ENCODE measurements at regions not wholly inside any gene's neighbourhood (a gene's known extent, or its start where the extent isn't known, plus 50 kb on each side); places are given as distances from the start of the nearest gene placed in this dataset.

GRCh38 chr14:31926123-31926522 is 151.0 kb upstream of the ARHGAP5 start:
- H2BK12ac ChIP-seq (ENCODE audit: low read depth, low read length) = no peak overlapping the region
- ChIA-PET POLR2A (ENCODE audit: partially characterized antibody) (no interaction called here), CTCF (ENCODE audit: partially characterized antibody) (interaction anchor here (0.7 to 6.6 kb wide), 39 partner anchors 9 to 578 kb away, joined by 3 to 38 read pairs (median 4); no protein-coding TSS in a partner anchor)
- DNase-seq (ENCODE audit: low read depth in 1 of 2, low spot score in 2 of 2) (no peak), FAIRE-seq (peak; percentile 83)
- H3K79me1 ChIP-seq (ENCODE audit: low read depth, low read length) = no peaks in the 10 kb centered on the region; the same call in 1 of the 2 replicates
- no peaks in the 10 kb centered on the region for H3K36me3 ChIP-seq (ENCODE audit: control insufficient read depth in 2 of 4, insufficient read depth in 4 of 4, low read length in 3 of 4)
- no peak overlapping the region for H3K9ac ChIP-seq (replicated peaks in 1 of 4; ENCODE audit: extremely low read depth in 1 of 4, low read depth in 3 of 4, low read length in 3 of 4)
- no peak overlapping the region for H3K27ac ChIP-seq (ENCODE audit: low read depth, low read length)
- H4K91ac ChIP-seq (replicated peaks; ENCODE audit: insufficient read length, low read length) = no peak overlapping the region
- no peak overlapping the region for H3K4me3 ChIP-seq (ENCODE audit: extremely low read depth in 1 of 4, insufficient read depth in 2 of 4, low read depth in 3 of 4, low read length in 4 of 4)
- no peak overlapping the region for H3K56ac ChIP-seq (replicated peaks; ENCODE audit: insufficient read length, low read depth, low read length)
- no peaks in the 10 kb centered on the region for H3K79me2 ChIP-seq (ENCODE audit: control insufficient read depth in 1 of 2, insufficient read depth in 2 of 2, low read length in 2 of 2)
- H3K4me1 ChIP-seq (replicated peaks in 1 of 4; ENCODE audit: control insufficient read depth in 3 of 4, insufficient read depth in 4 of 4, low read length in 3 of 4) = no peaks in the 10 kb centered on the region
- H2AK5ac ChIP-seq (ENCODE audit: low read depth, low read length) = no peak overlapping the region
- no peak overlapping the region for H3K14ac ChIP-seq (ENCODE audit: insufficient read length)
- no peak overlapping the region for H4K8ac ChIP-seq (ENCODE audit: extremely low read depth, insufficient read depth, low read length)
- H3K27me3 ChIP-seq (replicated peaks in 1 of 4; ENCODE audit: control insufficient read depth in 3 of 4, extremely low read depth in 1 of 4, insufficient read depth in 3 of 4, low read length in 3 of 4) = no peaks in the 10 kb centered on the region
- H4K20me1 ChIP-seq (replicated peaks in 1 of 2; ENCODE audit: control insufficient read depth in 1 of 2, insufficient read depth in 2 of 2, low read length in 2 of 2) = no peaks in the 10 kb centered on the region
- no peak overlapping the region for H2BK15ac ChIP-seq (ENCODE audit: low read length)
- no peak overlapping the region for H2BK5ac ChIP-seq (ENCODE audit: low read depth, low read length)
- no peak overlapping the region for H3K23ac ChIP-seq (ENCODE audit: insufficient read length)
- H2AFZ ChIP-seq (ENCODE audit: low read length) = no peak overlapping the region
- H3K18ac ChIP-seq (ENCODE audit: extremely low read depth, low read length) = no peak overlapping the region
- no peak overlapping the region for H2BK20ac ChIP-seq (ENCODE audit: low read length)
- no peaks in the 10 kb centered on the region for H3K23me2 ChIP-seq (ENCODE audit: low read depth, low read length)
- TF ChIP-seq KDM4A (IDR thresholded peaks at IDR 0.05; ENCODE audit: low read depth, low read length, severe bottlenecking) (no peak), RAD21 (IDR thresholded peaks at IDR 0.05 in 1 of 2, conservative IDR thresholded peaks at IDR 0.05 in 1 of 2; ENCODE audit: low read depth in 2 of 2, low read length in 2 of 2) (peak; percentile 66 to 74)
- TF ChIP-seq, protein P1, sequence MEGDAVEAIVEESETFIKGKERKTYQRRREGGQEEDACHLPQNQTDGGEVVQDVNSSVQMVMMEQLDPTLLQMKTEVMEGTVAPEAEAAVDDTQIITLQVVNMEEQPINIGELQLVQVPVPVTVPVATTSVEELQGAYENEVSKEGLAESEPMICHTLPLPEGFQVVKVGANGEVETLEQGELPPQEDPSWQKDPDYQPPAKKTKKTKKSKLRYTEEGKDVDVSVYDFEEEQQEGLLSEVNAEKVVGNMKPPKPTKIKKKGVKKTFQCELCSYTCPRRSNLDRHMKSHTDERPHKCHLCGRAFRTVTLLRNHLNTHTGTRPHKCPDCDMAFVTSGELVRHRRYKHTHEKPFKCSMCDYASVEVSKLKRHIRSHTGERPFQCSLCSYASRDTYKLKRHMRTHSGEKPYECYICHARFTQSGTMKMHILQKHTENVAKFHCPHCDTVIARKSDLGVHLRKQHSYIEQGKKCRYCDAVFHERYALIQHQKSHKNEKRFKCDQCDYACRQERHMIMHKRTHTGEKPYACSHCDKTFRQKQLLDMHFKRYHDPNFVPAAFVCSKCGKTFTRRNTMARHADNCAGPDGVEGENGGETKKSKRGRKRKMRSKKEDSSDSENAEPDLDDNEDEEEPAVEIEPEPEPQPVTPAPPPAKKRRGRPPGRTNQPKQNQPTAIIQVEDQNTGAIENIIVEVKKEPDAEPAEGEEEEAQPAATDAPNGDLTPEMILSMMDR (IDR thresholded peaks at IDR 0.05; ENCODE audit: control extremely low read depth in 1 of 3, insufficient read depth in 1 of 3, low read depth in 1 of 3, low read length in 3 of 3) = peak in 2 of 3 experiments; percentile 67 to 69; a peak in 3 of 4 replicates
- H2BK120ac ChIP-seq (replicated peaks; ENCODE audit: low read depth, low read length) = no peak overlapping the region
- no peak overlapping the region for H3K4me2 ChIP-seq (ENCODE audit: insufficient read depth in 1 of 2, low read depth in 2 of 2, low read length in 2 of 2)
- H3K9me3 ChIP-seq (ENCODE audit: insufficient read depth in 2 of 2, low read depth in 1 of 2, low read length in 1 of 2) = no peaks in the 10 kb centered on the region
- 29% methylated on average over 1 of the region's 1 CpG; no CpG with 5 or more reads in 1 of the 2 experiments for WGBS, 2 experiments (ENCODE audit: extremely low coverage in 1 of 2, insufficient coverage in 1 of 2, insufficient read length in 1 of 2, insufficient replicate concordance in 2 of 2, low coverage in 1 of 2, low lambda C conversion rate in 2 of 2, missing lambda C conversion rate in 1 of 2)
- H4K5ac ChIP-seq (ENCODE audit: insufficient read length, low read depth, low read length) = no peak overlapping the region
- H3K4ac ChIP-seq (replicated peaks; ENCODE audit: insufficient read length, low read depth, low read length) = no peak overlapping the region

Data from H1 (cell line).